H9 (cell line): ENCODE measurements at regions not wholly inside any gene's neighbourhood (a gene's known extent, or its start where the extent isn't known, plus 50 kb on each side); places are given as distances from the start of the nearest gene placed in this dataset.

Source experiments
- DNase-seq: peaks from one replicate; pipeline ENCODE4 v3.0.0-alpha.2; 2017
- H2AFZ ChIP-seq: one replicate; pipeline ENCODE4 v1.6.1; 2013; ENCODE audit warnings: mild to moderate bottlenecking, low read length, control low read depth, moderate library complexity
- H2AK5ac ChIP-seq: 2 replicates; pipeline ENCODE4 v1.6.1; 2013; ENCODE audit warnings: low read length, control low read depth, mixed read lengths; ENCODE audit not compliant: insufficient read length
- H2BK120ac ChIP-seq: one replicate; pipeline ENCODE4 v1.6.1; 2013; ENCODE audit warnings: low read depth, mild to moderate bottlenecking, low read length, control low read depth, inconsistent platforms; ENCODE audit not compliant: poor library complexity, severe bottlenecking
- H2BK12ac ChIP-seq: 2 replicates; pipeline ENCODE4 v1.6.1; 2013; ENCODE audit warnings: low read length, control low read depth, mixed read lengths, low read depth; ENCODE audit not compliant: insufficient read length
- H2BK15ac ChIP-seq: 2 replicates; pipeline ENCODE4 v1.6.1; 2013; ENCODE audit warnings: low read depth, low read length, control low read depth
- H2BK20ac ChIP-seq: one replicate; pipeline ENCODE4 v1.6.1; 2013; ENCODE audit warnings: low read depth, mild to moderate bottlenecking, low read length, control low read depth, inconsistent platforms; ENCODE audit not compliant: poor library complexity, severe bottlenecking
- H2BK5ac ChIP-seq: 2 replicates; pipeline ENCODE4 v1.6.1; 2013; ENCODE audit warnings: low read length, control low read depth, mixed read lengths; ENCODE audit not compliant: insufficient read length
- H3K14ac ChIP-seq: 2 replicates; pipeline ENCODE4 v1.6.1; 2013; ENCODE audit warnings: low read length, control low read depth; ENCODE audit not compliant: insufficient read depth
- H3K18ac ChIP-seq: 2 replicates; pipeline ENCODE4 v1.6.1; 2013; ENCODE audit warnings: low read depth, mild to moderate bottlenecking, mixed read lengths, low read length, control low read depth; ENCODE audit not compliant: insufficient read length
- H3K23ac ChIP-seq: 2 replicates; pipeline ENCODE4 v1.6.1; 2013; ENCODE audit warnings: low read length, control low read depth, mixed read lengths, low read depth; ENCODE audit not compliant: insufficient read length
- H3K23me2 ChIP-seq: 2 replicates; pipeline ENCODE4 v1.6.1; 2013; ENCODE audit warnings: low read depth, mild to moderate bottlenecking, mixed read lengths, low read length, control low read depth; ENCODE audit not compliant: insufficient read length, poor library complexity, severe bottlenecking
- H3K27ac ChIP-seq: 2 replicates; pipeline ENCODE4 v1.5.1; 2013; ENCODE audit warnings: low read length, control low read depth, mixed read lengths, low read depth; ENCODE audit not compliant: insufficient read length
- H3K27me3 ChIP-seq: 2 replicates; pipeline ENCODE4 v1.6.1; 2013; ENCODE audit warnings: low read length, control low read depth, inconsistent platforms; ENCODE audit not compliant: insufficient read depth
- H3K4ac ChIP-seq: 2 replicates; pipeline ENCODE4 v1.6.1; 2013; ENCODE audit warnings: low read depth, mild to moderate bottlenecking, control low read depth, inconsistent platforms, low read length, moderate library complexity
- H3K4me1 ChIP-seq: 2 replicates; pipeline ENCODE4 v1.6.1; 2013; ENCODE audit warnings: low read length, control low read depth, inconsistent platforms; ENCODE audit not compliant: insufficient read depth
- H3K4me2 ChIP-seq: 2 replicates; pipeline ENCODE4 v1.6.1; 2013; ENCODE audit warnings: low read length, control low read depth, mixed read lengths; ENCODE audit not compliant: insufficient read length, insufficient read depth
- H3K56ac ChIP-seq: 2 replicates; pipeline ENCODE4 v1.6.1; 2013; ENCODE audit warnings: low read depth, mild to moderate bottlenecking, mixed read lengths, low read length, control low read depth; ENCODE audit not compliant: insufficient read length
- H3K79me1 ChIP-seq: 2 replicates; pipeline ENCODE4 v1.6.1; 2013; ENCODE audit warnings: low read depth, mild to moderate bottlenecking, moderate library complexity, low read length, control low read depth, inconsistent platforms; ENCODE audit not compliant: insufficient read depth, poor library complexity, severe bottlenecking
- H3K79me2 ChIP-seq: 2 replicates; pipeline ENCODE4 v1.6.1; 2013; ENCODE audit warnings: low read length, control low read depth, inconsistent platforms; ENCODE audit not compliant: insufficient read depth
- H3K9ac ChIP-seq: 2 replicates; pipeline ENCODE4 v1.6.1; 2013; ENCODE audit warnings: low read length, control low read depth, mixed read lengths; ENCODE audit not compliant: insufficient read length; ENCODE audit errors: extremely low read depth
- H3K9me3 ChIP-seq: one replicate; pipeline ENCODE4 v1.6.1; 2013; ENCODE audit warnings: low read depth, low read length, inconsistent platforms; ENCODE audit not compliant: control insufficient read depth
- H3T11ph ChIP-seq: one replicate; pipeline ENCODE4 v1.6.1; 2013; ENCODE audit warnings: mild to moderate bottlenecking, low read length, control low read depth, inconsistent platforms
- H4K20me1 ChIP-seq: one replicate; pipeline ENCODE4 v1.6.1; 2013; ENCODE audit not compliant: control insufficient read depth, insufficient read length, insufficient read depth
- H4K5ac ChIP-seq: 2 replicates; pipeline ENCODE4 v1.6.1; 2013; ENCODE audit warnings: low read depth, mild to moderate bottlenecking, mixed read lengths, low read length, control low read depth; ENCODE audit not compliant: insufficient read length
- H4K8ac ChIP-seq: replicated peaks from 2 replicates; pipeline ENCODE4 v1.6.1; 2013; ENCODE audit warnings: low read length, control low read depth, mixed read lengths, low read depth; ENCODE audit not compliant: insufficient read length
- H4K91ac ChIP-seq: 2 replicates; pipeline ENCODE4 v1.6.1; 2013; ENCODE audit warnings: low read depth, mild to moderate bottlenecking, moderate library complexity, mixed read lengths, low read length, control low read depth; ENCODE audit not compliant: insufficient read length
- H3K27ac Mint-ChIP-seq, 3 experiments: 2 replicates in 2 of 3; 3 replicates in 1 of 3; pipeline ENCODE4 v1.8.0; 2020 to 2021; ENCODE audit warnings: mixed read lengths in 3 of 3, mild to moderate bottlenecking in 1 of 3, moderate library complexity in 1 of 3
- H3K27me3 Mint-ChIP-seq: 2 replicates; pipeline ENCODE4 v1.8.0; 2021; ENCODE audit warnings: low read depth, mild to moderate bottlenecking, moderate library complexity, mixed read lengths
- H3K36me3 Mint-ChIP-seq, 3 experiments: 2 replicates in 2 of 3; 3 replicates in 1 of 3; pipeline ENCODE4 v1.8.0; 2020 to 2021; ENCODE audit warnings: low read depth in 3 of 3, mixed read lengths in 3 of 3; ENCODE audit not compliant: insufficient read depth in 1 of 3
- H3K4me1 Mint-ChIP-seq, 2 experiments: 2 replicates each; pipeline ENCODE4 v1.8.0; 2020; ENCODE audit warnings: mixed read lengths in 2 of 2
- H3K4me3 Mint-ChIP-seq, 2 experiments: 2 replicates in 1 of 2; 3 replicates in 1 of 2; pipeline ENCODE4 v1.8.0; 2020 to 2021; ENCODE audit warnings: mild to moderate bottlenecking in 2 of 2, mixed read lengths in 2 of 2, moderate library complexity in 1 of 2
- H3K9me3 Mint-ChIP-seq, 2 experiments: 2 replicates in 1 of 2; 3 replicates in 1 of 2; pipeline ENCODE4 v1.8.0; 2020; ENCODE audit warnings: mild to moderate bottlenecking in 2 of 2, mixed read lengths in 2 of 2, moderate library complexity in 1 of 2
- CTCF ChIP-seq: fragments of 200-600 bp; sonication (generic); conservative IDR thresholded peaks from 3 replicates; pipeline ENCODE4 v1.8.0; 2021; ENCODE audit warnings: antibody characterized with exemption, mild to moderate bottlenecking
- WGBS: extraction: QIAGEN DNeasy Blood & Tissue Kit; methylation state at CpG from one replicate; pipeline ENCODE4 v1.1.7; 2013; ENCODE audit warnings: missing lambda C conversion rate, low lambda C conversion rate, mixed read lengths; ENCODE audit not compliant: insufficient read length; ENCODE audit errors: extremely low coverage; 5-methylcytosine and 5-hydroxymethylcytosine counted together

DNA sequence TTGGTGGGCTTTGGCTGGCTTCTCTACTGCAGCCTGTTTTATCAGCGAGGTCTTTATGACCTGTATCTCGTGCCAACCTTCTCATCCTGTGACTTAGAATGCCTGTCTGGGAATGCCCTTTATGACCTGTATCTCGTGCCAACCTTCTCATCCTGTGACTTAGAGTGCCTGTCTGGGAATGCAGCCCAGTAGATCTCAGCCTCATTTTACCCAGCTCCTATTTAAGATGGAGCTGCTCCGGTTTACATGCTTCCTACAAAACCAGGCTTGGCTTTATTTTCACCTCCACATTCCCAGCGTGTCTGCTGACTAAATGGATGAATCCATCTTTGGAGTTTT lies 395.3 kb downstream of the PREX1 start:
- H3K9ac ChIP-seq = no peak overlapping the region
- H3K4ac ChIP-seq = no peak overlapping the region
- no peak overlapping the region for H3T11ph ChIP-seq
- Mint-ChIP-seq H3K27ac (peak overlapping the region in 2 of 3 experiments; percentile 28 to 75; a peak in 2 of 7 replicates), H3K4me3 (no peak overlapping the region; a peak in 1 of 5 replicates), H3K36me3 (peaks cover 0 to 9% (median 0%) of the 10 kb centered on the region in 3 experiments; a peak in 3 of 7 replicates), H3K27me3 (peaks cover 7% of the 10 kb centered on the region), H3K4me1 (peaks cover 16 to 20% of the 10 kb centered on the region in 2 experiments), H3K9me3 (peaks cover 8 to 10% of the 10 kb centered on the region in 2 experiments; a peak in 3 of 5 replicates)
- H2BK12ac ChIP-seq = no peak overlapping the region
- no peaks in the 10 kb centered on the region for H3K9me3 ChIP-seq
- H2BK120ac ChIP-seq = no peak overlapping the region
- no peak overlapping the region for H3K4me2 ChIP-seq
- no peak for TF ChIP-seq CTCF
- H2BK5ac ChIP-seq = no peak overlapping the region
- H4K91ac ChIP-seq = no peak overlapping the region
- H3K27ac ChIP-seq = no peak overlapping the region
- WGBS = no CpG with 5 or more reads among the region's 5 CpGs
- H4K8ac ChIP-seq = no peak overlapping the region
- no peak overlapping the region for H2BK20ac ChIP-seq
- H3K23ac ChIP-seq = no peak overlapping the region
- H2AFZ ChIP-seq = no peak overlapping the region
- no peak overlapping the region for H3K56ac ChIP-seq
- H3K18ac ChIP-seq = no peak overlapping the region
- no peaks in the 10 kb centered on the region for H3K27me3 ChIP-seq
- no peaks in the 10 kb centered on the region for H3K23me2 ChIP-seq
- peaks cover 4% of the 10 kb centered on the region; the same call in 1 of the 2 replicates for H3K4me1 ChIP-seq
- no peak overlapping the region for H4K5ac ChIP-seq
- H2BK15ac ChIP-seq = no peak overlapping the region
- no peaks in the 10 kb centered on the region for H4K20me1 ChIP-seq
- no peaks in the 10 kb centered on the region for H3K79me1 ChIP-seq
- no peak overlapping the region for H2AK5ac ChIP-seq
- DNase-seq = no peak
- no peaks in the 10 kb centered on the region for H3K79me2 ChIP-seq
- no peak overlapping the region for H3K14ac ChIP-seq
